Activated CD4-positive, alpha-beta T cell treated with anti-CD3 and anti-CD28 coated beads, Interleukin-2, amount 10 ng/mL, durations not matched to agents 7 days and 5 days (primary cell): ENCODE measurements at regions not wholly inside any gene's neighbourhood (a gene's known extent, or its start where the extent isn't known, plus 50 kb on each side); places are given as distances from the start of the nearest gene placed in this dataset.

Source experiments
- CTCF ChIA-PET: fragments of 350-600 bp; sonication (Branson Sonifier 250); formaldehyde crosslinking; loops from one replicate; lab custom pipeline; 2021; ENCODE audit warnings: antibody characterized with exemption; lab: Charles Lee
- POLR2A ChIA-PET: fragments of 350-600 bp; sonication (Branson Sonifier 250); formaldehyde crosslinking; loops from one replicate; lab custom pipeline; 2021; ENCODE audit warnings: antibody characterized with exemption; lab: Charles Lee
- DNase-seq: peaks from one replicate; pipeline ENCODE4 v3.0.0-alpha.2; 2020
- H3K27ac Mint-ChIP-seq: one replicate; pipeline ENCODE4 v1.8.0; 2021; ENCODE audit warnings: mild to moderate bottlenecking, moderate library complexity, mixed read lengths
- H3K27me3 Mint-ChIP-seq: one replicate; pipeline ENCODE4 v1.8.0; 2021; ENCODE audit warnings: mixed read lengths
- H3K36me3 Mint-ChIP-seq: one replicate; pipeline ENCODE4 v1.8.0; 2021; ENCODE audit warnings: low read depth, mixed read lengths
- H3K4me1 Mint-ChIP-seq: one replicate; pipeline ENCODE4 v1.8.0; 2021; ENCODE audit warnings: mixed read lengths
- H3K4me3 Mint-ChIP-seq: one replicate; pipeline ENCODE4 v1.8.0; 2021; ENCODE audit warnings: mild to moderate bottlenecking, moderate library complexity, mixed read lengths
- H3K9me3 Mint-ChIP-seq: one replicate; pipeline ENCODE4 v1.8.0; 2021; ENCODE audit warnings: mixed read lengths

GRCh38 chr3:117799387-117799735 is 1089.8 kb downstream of the TUSC7 start:
- Mint-ChIP-seq H3K4me1 (no peaks in the 10 kb centered on the region), H3K9me3 (peaks cover 1% of the 10 kb centered on the region), H3K27ac (no peak overlapping the region), H3K36me3 (no peaks in the 10 kb centered on the region), H3K27me3 (no peaks in the 10 kb centered on the region), H3K4me3 (no peak overlapping the region)
- POLR2A ChIA-PET: no interaction called here
- no peak for DNase-seq
- CTCF ChIA-PET: no interaction called here

GRCh38 chr3:117801912-117802239 is 1092.3 kb downstream of the TUSC7 start:
- H3K36me3 Mint-ChIP-seq: no peaks in the 10 kb centered on the region
- H3K4me3 Mint-ChIP-seq: no peak overlapping the region
- H3K27ac Mint-ChIP-seq: no peak overlapping the region
- DNase-seq: no peak
- ChIA-PET CTCF (no interaction called here), POLR2A (no interaction called here)
- H3K9me3 Mint-ChIP-seq: peaks cover 1% of the 10 kb centered on the region
- no peaks in the 10 kb centered on the region for H3K4me1 Mint-ChIP-seq
- no peaks in the 10 kb centered on the region for H3K27me3 Mint-ChIP-seq

DNA sequence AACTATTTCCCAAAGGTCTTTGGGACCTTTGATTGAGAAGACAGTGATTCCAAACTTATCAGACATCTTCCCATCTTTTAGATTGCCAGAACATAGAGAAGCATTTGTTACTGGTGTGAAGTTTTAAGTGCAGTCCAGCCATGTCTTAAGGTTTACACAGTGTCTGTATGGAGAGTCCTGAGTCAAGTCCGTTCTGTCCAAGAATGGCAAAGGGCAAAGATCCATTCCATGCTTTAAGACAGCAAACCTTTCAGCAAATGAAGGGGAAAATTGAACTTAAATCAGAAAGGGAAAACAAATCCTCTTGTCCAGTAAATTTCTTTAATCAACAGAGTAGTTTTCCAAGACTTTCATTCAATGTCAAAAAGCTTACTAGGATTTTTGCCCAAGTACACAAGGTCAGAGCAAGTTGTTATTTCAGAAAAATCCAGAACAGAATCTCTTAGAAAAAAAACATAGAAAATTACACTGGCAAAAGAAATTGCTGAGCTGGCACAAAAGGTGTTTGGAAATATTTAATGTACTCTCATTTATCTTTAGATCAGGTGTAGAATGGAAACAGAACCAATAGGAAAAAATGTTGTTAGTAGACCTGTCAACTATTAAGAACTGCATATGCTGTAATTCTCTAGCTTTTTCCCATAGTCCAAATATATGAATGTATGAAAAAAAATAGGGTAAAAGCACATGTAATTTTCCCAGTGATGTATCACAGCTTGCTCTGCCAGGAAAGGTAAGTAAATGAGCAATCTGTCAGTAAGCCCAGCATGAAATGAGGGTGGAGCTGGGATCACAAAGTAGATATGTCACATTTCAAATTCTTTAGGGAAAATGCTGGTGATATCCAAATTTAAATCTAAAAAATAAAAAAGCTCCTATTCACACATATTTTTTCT is 1099.9 kb downstream of the TUSC7 start:
- H3K36me3 Mint-ChIP-seq: no peaks in the 10 kb centered on the region
- H3K27me3 Mint-ChIP-seq: no peaks in the 10 kb centered on the region
- DNase-seq: no peak
- ChIA-PET POLR2A (no interaction called here), CTCF (no interaction called here)
- H3K27ac Mint-ChIP-seq: no peak overlapping the region
- H3K4me3 Mint-ChIP-seq: no peak overlapping the region
- no peaks in the 10 kb centered on the region for H3K4me1 Mint-ChIP-seq
- H3K9me3 Mint-ChIP-seq: peaks cover 5% of the 10 kb centered on the region

- Mint-ChIP-seq H3K27me3 (no peaks in the 10 kb centered on the region), H3K4me3 (no peak overlapping the region), H3K27ac (no peak overlapping the region), H3K4me1 (no peaks in the 10 kb centered on the region), H3K9me3 (peaks cover 5% of the 10 kb centered on the region), H3K36me3 (no peaks in the 10 kb centered on the region)
- CTCF ChIA-PET: no interaction called here
- DNase-seq: no peak
- POLR2A ChIA-PET: no interaction called here
These were observed 1102.2 kb downstream of the TUSC7 start for GRCh38 chr3:117811786-117812185.

GRCh38 chr3:117814975-117815374 is 1105.4 kb downstream of the TUSC7 start:
- no peaks in the 10 kb centered on the region for H3K9me3 Mint-ChIP-seq
- DNase-seq: no peak
- ChIA-PET CTCF (no interaction called here), POLR2A (no interaction called here)
- H3K4me3 Mint-ChIP-seq: no peak overlapping the region
- H3K27ac Mint-ChIP-seq: no peak overlapping the region
- no peaks in the 10 kb centered on the region for H3K4me1 Mint-ChIP-seq
- H3K27me3 Mint-ChIP-seq: no peaks in the 10 kb centered on the region
- no peaks in the 10 kb centered on the region for H3K36me3 Mint-ChIP-seq

DNA sequence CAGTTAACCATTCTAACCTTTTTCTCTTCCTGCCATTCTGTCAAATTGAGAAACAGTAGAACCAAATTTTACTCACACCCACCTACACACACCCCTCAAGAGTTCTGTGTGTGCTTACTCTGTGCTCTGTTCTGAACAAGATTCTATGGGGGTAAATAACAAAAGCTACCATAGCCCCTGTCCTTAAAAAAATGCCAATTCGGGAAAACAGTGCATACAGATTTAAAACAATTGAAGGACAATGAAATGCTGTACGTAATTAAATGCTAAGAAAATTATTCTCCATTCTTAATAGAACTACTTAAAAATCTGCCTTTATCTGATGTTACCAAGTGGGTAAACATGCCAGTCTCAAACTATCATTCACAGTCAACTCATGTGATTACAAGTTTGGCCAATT is 1107.5 kb downstream of the TUSC7 start:
- Mint-ChIP-seq H3K36me3 (no peaks in the 10 kb centered on the region), H3K27ac (no peak overlapping the region), H3K4me1 (no peaks in the 10 kb centered on the region), H3K9me3 (no peaks in the 10 kb centered on the region), H3K4me3 (no peak overlapping the region), H3K27me3 (no peaks in the 10 kb centered on the region)
- ChIA-PET CTCF (no interaction called here), POLR2A (no interaction called here)
- DNase-seq: no peak

DNA sequence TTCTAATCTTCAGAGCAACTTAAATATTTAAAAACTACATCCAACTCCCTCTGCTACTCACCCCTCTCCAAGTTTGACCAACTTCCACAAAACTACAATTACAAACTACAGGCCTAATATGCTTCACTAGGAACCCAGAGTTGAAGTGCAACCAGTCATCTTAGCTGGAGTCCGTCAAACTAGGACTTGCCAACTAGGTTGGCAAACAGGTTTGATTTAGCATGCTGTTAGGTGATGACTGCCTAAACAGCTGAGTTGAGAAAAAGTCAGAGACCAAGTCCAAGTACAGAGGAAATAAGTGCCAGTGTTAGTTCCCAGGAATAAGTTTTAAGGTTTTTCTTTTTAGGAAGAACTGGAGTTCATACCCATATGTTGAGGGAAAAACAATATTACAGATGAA is 1109.0 kb downstream of the TUSC7 start:
- Mint-ChIP-seq H3K4me1 (no peaks in the 10 kb centered on the region), H3K36me3 (no peaks in the 10 kb centered on the region), H3K27me3 (no peaks in the 10 kb centered on the region), H3K4me3 (no peak overlapping the region), H3K27ac (no peak overlapping the region), H3K9me3 (no peaks in the 10 kb centered on the region)
- ChIA-PET POLR2A (no interaction called here), CTCF (no interaction called here)
- no peak for DNase-seq

GRCh38 chr3:117820658-117821299 is 1111.2 kb downstream of the TUSC7 start:
- Mint-ChIP-seq H3K9me3 (no peaks in the 10 kb centered on the region), H3K27me3 (no peaks in the 10 kb centered on the region), H3K4me3 (no peak overlapping the region), H3K4me1 (no peaks in the 10 kb centered on the region), H3K27ac (no peak overlapping the region), H3K36me3 (no peaks in the 10 kb centered on the region)
- ChIA-PET POLR2A (no interaction called here), CTCF (no interaction called here)
- DNase-seq: no peak

- H3K27me3 Mint-ChIP-seq: no peaks in the 10 kb centered on the region
- H3K36me3 Mint-ChIP-seq: no peaks in the 10 kb centered on the region
- no peak for DNase-seq
- peaks cover 2% of the 10 kb centered on the region for H3K9me3 Mint-ChIP-seq
- H3K27ac Mint-ChIP-seq: no peak overlapping the region
- H3K4me1 Mint-ChIP-seq: no peaks in the 10 kb centered on the region
- CTCF ChIA-PET: no interaction called here
- H3K4me3 Mint-ChIP-seq: no peak overlapping the region
- POLR2A ChIA-PET: no interaction called here
These were observed 1112.8 kb downstream of the TUSC7 start for GRCh38 chr3:117822416-117822815.

DNA sequence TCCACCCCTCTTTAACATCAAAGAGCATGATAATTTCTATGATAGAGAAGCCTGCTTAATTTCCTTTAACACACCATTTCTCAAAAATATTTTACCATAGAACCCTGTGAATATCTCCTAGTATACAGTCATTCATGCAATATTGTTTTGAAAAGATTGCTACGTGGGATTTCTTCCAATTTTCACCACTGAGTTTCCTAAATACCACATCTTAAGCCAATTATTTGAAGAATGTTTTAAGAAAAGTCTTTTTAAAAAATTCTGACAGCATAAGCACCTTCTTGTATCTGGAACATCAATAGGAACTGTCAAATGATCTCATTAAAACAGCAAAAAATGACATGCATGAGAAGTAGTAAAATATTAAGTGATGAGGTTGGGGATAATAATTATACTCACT is 1126.7 kb downstream of the TUSC7 start:
- Mint-ChIP-seq H3K4me1 (no peaks in the 10 kb centered on the region), H3K9me3 (no peaks in the 10 kb centered on the region), H3K4me3 (no peak overlapping the region), H3K36me3 (no peaks in the 10 kb centered on the region), H3K27ac (no peak overlapping the region), H3K27me3 (no peaks in the 10 kb centered on the region)
- CTCF ChIA-PET: interaction anchor here (0.6 kb wide), 1 partner anchor 1560 kb away, joined by 3 read pairs; no protein-coding TSS in a partner anchor
- POLR2A ChIA-PET: no interaction called here
- DNase-seq: no peak

- DNase-seq: no peak
- H3K27me3 Mint-ChIP-seq: no peaks in the 10 kb centered on the region
- no peaks in the 10 kb centered on the region for H3K4me1 Mint-ChIP-seq
- H3K9me3 Mint-ChIP-seq: no peaks in the 10 kb centered on the region
- H3K27ac Mint-ChIP-seq: no peak overlapping the region
- CTCF ChIA-PET: no interaction called here
- no peak overlapping the region for H3K4me3 Mint-ChIP-seq
- no peaks in the 10 kb centered on the region for H3K36me3 Mint-ChIP-seq
- POLR2A ChIA-PET: no interaction called here
These were observed 1127.8 kb downstream of the TUSC7 start for GRCh38 chr3:117837391-117837790.

DNA sequence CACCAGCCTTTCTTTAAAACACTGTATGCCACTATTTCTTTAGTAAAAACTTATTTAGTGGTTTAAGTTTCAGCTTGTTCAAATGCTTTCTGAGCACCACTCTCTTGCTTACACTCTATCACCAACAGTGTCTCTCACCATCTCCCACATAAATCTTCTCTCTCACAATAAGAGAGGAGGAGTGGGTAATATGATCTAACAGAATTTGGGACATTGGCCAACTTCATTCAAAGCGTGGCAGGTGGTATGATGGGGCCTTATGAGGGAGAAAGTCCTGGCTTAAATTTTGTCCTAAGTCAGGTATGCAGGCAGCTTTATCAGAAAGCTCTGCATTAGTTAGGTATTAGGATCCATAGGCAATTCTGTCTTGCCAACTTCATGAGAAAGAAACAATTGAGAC is 1132.5 kb downstream of the TUSC7 start:
- no peaks in the 10 kb centered on the region for H3K27me3 Mint-ChIP-seq
- H3K4me1 Mint-ChIP-seq: no peaks in the 10 kb centered on the region
- ChIA-PET CTCF (no interaction called here), POLR2A (no interaction called here)
- H3K4me3 Mint-ChIP-seq: no peak overlapping the region
- H3K9me3 Mint-ChIP-seq: no peaks in the 10 kb centered on the region
- H3K36me3 Mint-ChIP-seq: no peaks in the 10 kb centered on the region
- no peak for DNase-seq
- no peak overlapping the region for H3K27ac Mint-ChIP-seq

- H3K27me3 Mint-ChIP-seq: no peaks in the 10 kb centered on the region
- H3K27ac Mint-ChIP-seq: no peak overlapping the region
- H3K4me3 Mint-ChIP-seq: no peak overlapping the region
- POLR2A ChIA-PET: no interaction called here
- no peaks in the 10 kb centered on the region for H3K36me3 Mint-ChIP-seq
- CTCF ChIA-PET: no interaction called here
- DNase-seq: no peak
- H3K9me3 Mint-ChIP-seq: no peaks in the 10 kb centered on the region
- no peaks in the 10 kb centered on the region for H3K4me1 Mint-ChIP-seq
These were observed 1133.8 kb downstream of the TUSC7 start for GRCh38 chr3:117843356-117843755.

DNA sequence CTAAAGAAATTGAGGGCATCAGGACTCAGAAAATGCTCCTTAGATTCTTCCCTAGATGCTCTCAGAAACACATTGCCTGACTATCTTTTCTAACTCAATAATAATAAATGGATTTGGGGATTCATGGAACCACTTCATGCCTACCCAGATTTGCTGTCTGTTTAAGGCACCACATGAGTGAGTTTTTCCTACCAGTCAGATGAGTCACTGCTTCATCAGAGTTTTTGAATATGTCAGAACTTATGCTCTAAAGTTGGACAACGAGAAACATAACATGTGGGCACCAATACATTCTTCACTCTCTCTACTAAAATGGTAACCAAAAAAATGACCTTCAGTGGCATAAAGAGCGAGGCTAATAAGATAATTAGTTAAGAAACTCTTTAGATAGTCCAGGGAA is 1135.1 kb downstream of the TUSC7 start:
- Mint-ChIP-seq H3K27me3 (no peaks in the 10 kb centered on the region), H3K27ac (no peak overlapping the region), H3K36me3 (no peaks in the 10 kb centered on the region), H3K4me3 (no peak overlapping the region), H3K9me3 (no peaks in the 10 kb centered on the region), H3K4me1 (no peaks in the 10 kb centered on the region)
- CTCF ChIA-PET: no interaction called here
- POLR2A ChIA-PET: no interaction called here
- no peak for DNase-seq
